GM21529 (cell line): ENCODE measurements at regions not wholly inside any gene's neighbourhood (a gene's known extent, or its start where the extent isn't known, plus 50 kb on each side); places are given as distances from the start of the nearest gene placed in this dataset.
"Not testable (repeated sequence)": the region's sequence is repeated elsewhere in the genome, so short reads cannot be mapped to it uniquely, and the experiment has no call there.

Experiments used
- ATAC-seq: cut with Tn5 transposase; IDR thresholded peaks from one replicate; pipeline ENCODE4 v1.9.1; 2021; ENCODE audit not compliant: unreplicated experiment

- no peak for ATAC-seq
Measured at GRCh38 chr3:11713171-11713570, 69.5 kb upstream of the VGLL4 start.

- ATAC-seq: no peak
Measured at GRCh38 chr3:11712646-11713045, 68.9 kb upstream of the VGLL4 start.

- ATAC-seq: no peak
Measured at GRCh38 chr3:11711876-11712275, 68.2 kb upstream of the VGLL4 start.

GRCh38 chr3:11709782-11710181 is 66.1 kb upstream of the VGLL4 start:
- no peak for ATAC-seq

- ATAC-seq: not testable (repeated sequence)
Measured at GRCh38 chr3:11707084-11707483, 63.4 kb upstream of the VGLL4 start.

GRCh38 chr3:11706604-11707003 is 62.9 kb upstream of the VGLL4 start:
- ATAC-seq: no peak

- no peak for ATAC-seq
Measured at GRCh38 chr3:11705049-11705448, 61.3 kb upstream of the VGLL4 start.

- no peak for ATAC-seq
Measured at GRCh38 chr3:11703146-11703545, 59.4 kb upstream of the VGLL4 start.

- no peak for ATAC-seq
Measured at GRCh38 chr3:11699083-11699427, 55.3 kb upstream of the VGLL4 start.

GRCh38 chr3:11698326-11699082 is 54.8 kb upstream of the VGLL4 start:
- no peak for ATAC-seq

- ATAC-seq: no peak
Measured at GRCh38 chr3:11697701-11698100, 54.0 kb upstream of the VGLL4 start.

GRCh38 chr3:11696054-11696453 is 52.3 kb upstream of the VGLL4 start:
- ATAC-seq: no peak
